ENCODE measurements at regions not wholly inside any gene's neighbourhood (a gene's known extent, or its start where the extent isn't known, plus 50 kb on each side); places are given as distances from the start of the nearest gene placed in this dataset.
A peak's percentile ranks its signal among the peaks of the same experiment; 100 is the strongest.

GRCh38 chr18:2172881-2173280, 398.4 kb downstream of the METTL4 start:
- no peak overlapping the region for H3K4me3 ChIP-seq (ENCODE audit: low read depth, low read length)
- no peak overlapping the region for H2BK5ac ChIP-seq (ENCODE audit: low read depth, low read length, poor library complexity)
- no peak overlapping the region for H4K91ac ChIP-seq (ENCODE audit: low read depth, low read length)
- H4K8ac ChIP-seq (ENCODE audit: low read depth, low read length) = no peak overlapping the region
- DNase-seq = no peak
- H3K4me1 ChIP-seq (ENCODE audit: control insufficient read depth in 1 of 2, insufficient read depth in 2 of 2, low read length in 2 of 2) = peaks cover 1 to 3% of the 10 kb centered on the region in 2 experiments
- H3K79me2 ChIP-seq (ENCODE audit: control insufficient read depth, insufficient read depth, low read length, poor library complexity) = no peaks in the 10 kb centered on the region
- H2BK120ac ChIP-seq (ENCODE audit: insufficient read depth, low read length, poor library complexity) = no peak overlapping the region
- H3K4me2 ChIP-seq (ENCODE audit: low read length) = no peak overlapping the region
- no peak overlapping the region for H2AK5ac ChIP-seq (ENCODE audit: low read length)
- no peaks in the 10 kb centered on the region for H3K9me3 ChIP-seq (ENCODE audit: insufficient read depth, low read depth, low read length)
- WGBS (ENCODE audit: extremely low coverage, insufficient coverage, insufficient read length) = no CpG with 5 or more reads among the region's 2 CpGs
- peaks cover 3% of the 10 kb centered on the region for H3K79me1 ChIP-seq (ENCODE audit: low read length)
- no peak overlapping the region for H3K14ac ChIP-seq (ENCODE audit: low read length)
- H3K18ac ChIP-seq (ENCODE audit: low read length) = no peak overlapping the region
- no peak overlapping the region for H2BK12ac ChIP-seq (ENCODE audit: low read length)
- no peak overlapping the region for H4K12ac ChIP-seq (ENCODE audit: low read depth, low read length)
- H3K36me3 ChIP-seq (ENCODE audit: control insufficient read depth in 1 of 2, insufficient read depth in 2 of 2, low read length in 2 of 2) = no peaks in the 10 kb centered on the region
- no peaks in the 10 kb centered on the region for H3K27me3 ChIP-seq (ENCODE audit: insufficient read depth, low read length)
- H3K27ac ChIP-seq (ENCODE audit: low read depth, low read length) = no peak overlapping the region
- no peak overlapping the region for H2AFZ ChIP-seq (ENCODE audit: insufficient read depth, low read length, poor library complexity)
- no peak overlapping the region for H3K9ac ChIP-seq (ENCODE audit: low read length)
- H3K23ac ChIP-seq (ENCODE audit: low read length) = no peak overlapping the region
- H3K4ac ChIP-seq (ENCODE audit: low read depth, low read length) = no peak overlapping the region

- Histone ChIP-seq H3K4ac (ENCODE audit: low read depth, low read length) (no peak overlapping the region), H3K4me1 (ENCODE audit: control insufficient read depth in 1 of 2, insufficient read depth in 2 of 2, low read length in 2 of 2) (peaks cover 0 to 3% of the 10 kb centered on the region in 2 experiments), H2AK5ac (ENCODE audit: low read length) (no peak overlapping the region), H2BK5ac (ENCODE audit: low read depth, low read length, poor library complexity) (no peak overlapping the region), H3K9me3 (ENCODE audit: insufficient read depth, low read depth, low read length) (no peaks in the 10 kb centered on the region), H3K27ac (ENCODE audit: low read depth, low read length) (no peak overlapping the region), H3K36me3 (ENCODE audit: control insufficient read depth in 1 of 2, insufficient read depth in 2 of 2, low read length in 2 of 2) (no peaks in the 10 kb centered on the region), H4K91ac (ENCODE audit: low read depth, low read length) (no peak overlapping the region), H3K79me2 (ENCODE audit: control insufficient read depth, insufficient read depth, low read length, poor library complexity) (no peaks in the 10 kb centered on the region), H4K8ac (ENCODE audit: low read depth, low read length) (no peak overlapping the region), H2BK120ac (ENCODE audit: insufficient read depth, low read length, poor library complexity) (no peak overlapping the region), H3K9ac (ENCODE audit: low read length) (no peak overlapping the region), H3K18ac (ENCODE audit: low read length) (no peak overlapping the region), H3K23ac (ENCODE audit: low read length) (no peak overlapping the region), H4K12ac (ENCODE audit: low read depth, low read length) (no peak overlapping the region), H2BK12ac (ENCODE audit: low read length) (no peak overlapping the region), H3K14ac (ENCODE audit: low read length) (no peak overlapping the region), H3K27me3 (ENCODE audit: insufficient read depth, low read length) (no peaks in the 10 kb centered on the region), H3K79me1 (ENCODE audit: low read length) (peaks cover 3% of the 10 kb centered on the region), H2AFZ (ENCODE audit: insufficient read depth, low read length, poor library complexity) (no peak overlapping the region), H3K4me2 (ENCODE audit: low read length) (no peak overlapping the region), H3K4me3 (ENCODE audit: low read depth, low read length) (no peak overlapping the region)
- WGBS (ENCODE audit: extremely low coverage, insufficient coverage, insufficient read length) = no CpG with 5 or more reads among the region's 4 CpGs
- DNase-seq = peak; percentile 86 to 89
Measured at GRCh38 chr18:2173486-2173885, 397.8 kb downstream of the METTL4 start.

- WGBS (ENCODE audit: extremely low coverage, insufficient coverage, insufficient read length) = no CpG with 5 or more reads among the region's 5 CpGs
- Histone ChIP-seq H2BK120ac (ENCODE audit: insufficient read depth, low read length, poor library complexity) (no peak overlapping the region), H4K8ac (ENCODE audit: low read depth, low read length) (no peak overlapping the region), H3K4me2 (ENCODE audit: low read length) (no peak overlapping the region), H4K91ac (ENCODE audit: low read depth, low read length) (no peak overlapping the region), H3K27ac (ENCODE audit: low read depth, low read length) (no peak overlapping the region), H3K9me3 (ENCODE audit: insufficient read depth, low read depth, low read length) (peaks cover 2% of the 10 kb centered on the region), H3K23ac (ENCODE audit: low read length) (no peak overlapping the region), H2AFZ (ENCODE audit: insufficient read depth, low read length, poor library complexity) (no peak overlapping the region), H3K79me2 (ENCODE audit: control insufficient read depth, insufficient read depth, low read length, poor library complexity) (no peaks in the 10 kb centered on the region), H3K79me1 (ENCODE audit: low read length) (no peaks in the 10 kb centered on the region), H4K12ac (ENCODE audit: low read depth, low read length) (no peak overlapping the region), H3K4ac (ENCODE audit: low read depth, low read length) (no peak overlapping the region), H3K36me3 (ENCODE audit: control insufficient read depth in 1 of 2, insufficient read depth in 2 of 2, low read length in 2 of 2) (no peaks in the 10 kb centered on the region), H3K4me1 (ENCODE audit: control insufficient read depth in 1 of 2, insufficient read depth in 2 of 2, low read length in 2 of 2) (no peaks in the 10 kb centered on the region), H2AK5ac (ENCODE audit: low read length) (no peak overlapping the region), H3K9ac (ENCODE audit: low read length) (no peak overlapping the region), H3K27me3 (ENCODE audit: insufficient read depth, low read length) (no peaks in the 10 kb centered on the region), H3K18ac (ENCODE audit: low read length) (no peak overlapping the region), H3K4me3 (ENCODE audit: low read depth, low read length) (no peak overlapping the region), H2BK12ac (ENCODE audit: low read length) (no peak overlapping the region), H2BK5ac (ENCODE audit: low read depth, low read length, poor library complexity) (no peak overlapping the region), H3K14ac (ENCODE audit: low read length) (no peak overlapping the region)
- DNase-seq = no peak
Measured at GRCh38 chr18:2178036-2178435, 393.3 kb downstream of the METTL4 start.

- H4K12ac ChIP-seq (ENCODE audit: low read depth, low read length) = no peak overlapping the region
- no peak overlapping the region for H4K8ac ChIP-seq (ENCODE audit: low read depth, low read length)
- H3K4me1 ChIP-seq (ENCODE audit: control insufficient read depth in 1 of 2, insufficient read depth in 2 of 2, low read length in 2 of 2) = no peaks in the 10 kb centered on the region
- no peak overlapping the region for H3K18ac ChIP-seq (ENCODE audit: low read length)
- H3K27me3 ChIP-seq (ENCODE audit: insufficient read depth, low read length) = no peaks in the 10 kb centered on the region
- H3K23ac ChIP-seq (ENCODE audit: low read length) = no peak overlapping the region
- no peak overlapping the region for H3K14ac ChIP-seq (ENCODE audit: low read length)
- peaks cover 2% of the 10 kb centered on the region for H3K79me2 ChIP-seq (ENCODE audit: control insufficient read depth, insufficient read depth, low read length, poor library complexity)
- H3K79me1 ChIP-seq (ENCODE audit: low read length) = no peaks in the 10 kb centered on the region
- H2BK5ac ChIP-seq (ENCODE audit: low read depth, low read length, poor library complexity) = no peak overlapping the region
- H3K27ac ChIP-seq (ENCODE audit: low read depth, low read length) = no peak overlapping the region
- H2AK5ac ChIP-seq (ENCODE audit: low read length) = no peak overlapping the region
- no peak overlapping the region for H2BK12ac ChIP-seq (ENCODE audit: low read length)
- no peak for DNase-seq
- H3K36me3 ChIP-seq (ENCODE audit: control insufficient read depth in 1 of 2, insufficient read depth in 2 of 2, low read length in 2 of 2) = no peaks in the 10 kb centered on the region
- H3K4ac ChIP-seq (ENCODE audit: low read depth, low read length) = no peak overlapping the region
- WGBS (ENCODE audit: extremely low coverage, insufficient coverage, insufficient read length) = no CpG with 5 or more reads among the region's 8 CpGs
- H3K4me3 ChIP-seq (ENCODE audit: low read depth, low read length) = no peak overlapping the region
- H3K9me3 ChIP-seq (ENCODE audit: insufficient read depth, low read depth, low read length) = peaks cover 2% of the 10 kb centered on the region
- no peak overlapping the region for H4K91ac ChIP-seq (ENCODE audit: low read depth, low read length)
- no peak overlapping the region for H3K9ac ChIP-seq (ENCODE audit: low read length)
- H3K4me2 ChIP-seq (ENCODE audit: low read length) = no peak overlapping the region
- no peak overlapping the region for H2BK120ac ChIP-seq (ENCODE audit: insufficient read depth, low read length, poor library complexity)
- no peak overlapping the region for H2AFZ ChIP-seq (ENCODE audit: insufficient read depth, low read length, poor library complexity)
Measured at GRCh38 chr18:2179498-2180183, 391.7 kb downstream of the METTL4 start.

All from trophoblast cell (in vitro differentiated cells and primary cell).